HG02588 (cell line): ENCODE measurements at regions not wholly inside any gene's neighbourhood (a gene's known extent, or its start where the extent isn't known, plus 50 kb on each side); places are given as distances from the start of the nearest gene placed in this dataset.
"Not testable (repeated sequence)": the region's sequence is repeated elsewhere in the genome, so short reads cannot be mapped to it uniquely, and the experiment has no call there.

Experiments
- ATAC-seq: cut with Tn5 transposase; IDR thresholded peaks from one replicate; pipeline ENCODE4 v1.9.1; 2021; ENCODE audit warnings: mild to moderate bottlenecking, moderate library complexity; ENCODE audit not compliant: unreplicated experiment

- no peak for ATAC-seq
Measured at GRCh38 chr10:84571146-84571545, 242.8 kb downstream of the CCSER2 start.

DNA sequence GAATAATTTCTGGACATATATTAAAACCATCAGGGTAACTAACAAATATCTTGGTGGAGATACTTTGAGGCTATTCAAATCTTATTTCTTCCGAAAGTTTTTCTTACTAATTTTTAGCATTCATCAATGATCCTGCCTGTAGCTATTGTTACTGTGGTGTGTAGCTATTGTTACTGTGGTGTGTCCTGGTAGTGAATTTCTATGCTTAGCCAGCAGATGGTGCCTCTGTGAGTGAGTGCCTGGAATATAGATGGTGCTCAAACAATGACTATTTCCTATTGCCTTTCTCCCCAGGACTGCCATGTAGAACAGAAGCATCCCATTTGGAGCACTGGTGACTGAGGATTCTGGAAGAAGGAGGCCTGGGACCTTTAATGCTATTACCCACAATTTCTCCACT, 245.7 kb downstream of the CCSER2 start:
- ATAC-seq = no peak

- no peak for ATAC-seq
Measured at GRCh38 chr10:84581976-84582375, 253.6 kb downstream of the CCSER2 start.

DNA sequence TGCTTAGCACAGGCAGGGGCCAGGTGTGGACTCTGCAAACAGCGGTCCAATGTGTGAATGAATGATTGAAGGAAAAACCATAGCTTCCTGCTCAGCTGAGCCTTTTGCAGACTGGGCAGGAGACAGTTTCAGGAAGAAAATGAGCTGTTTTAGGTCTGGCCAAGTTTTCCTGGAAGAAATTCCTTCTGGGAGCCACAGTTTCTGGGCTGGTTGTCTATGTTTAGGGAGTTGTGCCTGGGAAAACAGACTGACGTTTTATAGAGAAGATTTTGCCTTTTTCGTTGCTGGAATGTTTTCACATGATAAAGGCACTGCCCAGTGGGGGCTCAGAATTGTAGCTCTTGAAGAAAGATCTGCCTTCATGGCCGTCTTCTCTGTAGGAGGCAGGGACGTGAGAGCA, 255.1 kb downstream of the CCSER2 start:
- ATAC-seq = no peak

DNA sequence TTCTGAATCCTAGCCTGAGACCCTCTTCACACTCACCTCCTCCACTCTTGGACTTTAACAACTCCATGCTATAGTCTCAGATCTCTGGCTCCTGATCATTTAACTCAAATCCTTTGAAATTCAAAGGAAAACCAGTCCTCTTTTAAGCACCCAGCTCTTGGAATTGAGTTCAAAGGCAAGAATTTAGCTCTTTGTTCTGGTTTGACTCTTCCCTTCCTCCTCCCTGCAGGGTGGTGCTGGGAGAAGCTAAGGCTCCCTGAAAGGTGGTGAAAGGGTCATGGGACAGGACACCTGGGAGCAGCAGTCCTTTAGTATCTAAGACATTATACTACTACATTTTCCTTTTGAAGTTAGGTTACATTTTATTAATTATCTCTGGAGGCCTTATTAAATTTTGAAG, 259.4 kb downstream of the CCSER2 start:
- ATAC-seq = no peak

- no peak for ATAC-seq
Measured at GRCh38 chr10:84588426-84588825, 260.0 kb downstream of the CCSER2 start.

- no peak for ATAC-seq
Measured at GRCh38 chr10:84588971-84589370, 260.6 kb downstream of the CCSER2 start.

DNA sequence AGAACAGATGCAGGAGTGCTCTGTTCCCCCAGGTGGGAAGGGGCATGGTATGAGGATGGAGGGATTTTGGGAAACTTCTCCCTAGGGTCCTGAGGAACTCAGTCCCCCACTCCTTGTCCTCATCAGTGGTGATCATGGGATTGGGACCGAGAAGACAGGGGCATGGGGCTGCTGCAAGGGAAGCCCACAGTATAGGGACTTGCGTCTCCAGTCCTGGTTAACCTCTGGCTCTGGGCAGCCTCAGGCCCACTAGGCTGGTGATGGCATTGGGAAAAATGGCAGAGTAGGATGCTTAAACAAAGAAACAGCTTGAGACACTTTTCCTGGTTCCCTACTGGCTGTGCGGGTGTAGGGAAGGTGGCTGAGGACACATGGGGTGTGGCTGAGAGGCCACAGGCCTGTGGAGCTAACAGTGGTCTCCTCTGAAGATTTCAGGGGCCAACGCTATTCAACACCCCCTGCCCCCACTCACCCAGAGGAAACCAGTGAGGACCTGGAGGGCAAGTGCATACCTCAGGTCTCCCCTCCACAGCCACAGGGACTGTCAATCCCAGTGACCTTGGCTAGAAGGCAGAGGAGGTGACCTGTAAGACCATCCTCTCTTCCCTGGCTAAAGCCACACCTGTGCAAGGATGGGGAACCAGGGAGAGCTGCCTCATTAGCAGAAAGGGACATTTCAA, 261.3 kb downstream of the CCSER2 start:
- ATAC-seq = no peak

GRCh38 chr10:84590327-84591193, 262.2 kb downstream of the CCSER2 start:
- ATAC-seq = no peak

DNA sequence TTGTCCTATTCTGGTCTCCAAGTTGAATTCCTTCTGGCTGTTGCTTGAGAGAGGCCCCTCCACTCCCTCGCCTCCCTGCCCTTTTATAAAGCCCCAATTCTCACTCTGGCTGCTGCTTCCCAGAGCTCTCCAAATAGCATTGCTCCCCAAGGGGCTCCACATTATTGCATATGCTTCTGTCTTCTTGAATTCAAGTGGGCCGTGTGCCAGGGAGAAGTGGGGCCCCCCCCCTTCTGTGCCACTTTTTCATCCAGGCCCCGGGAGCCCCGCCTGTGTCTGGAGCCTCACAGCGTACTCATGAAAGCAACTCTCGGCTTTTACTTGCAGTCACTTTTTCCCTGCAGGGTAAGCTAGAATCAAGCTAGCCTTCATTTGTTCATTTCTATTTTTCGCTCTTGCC, 265.1 kb downstream of the CCSER2 start:
- ATAC-seq = no peak

GRCh38 chr10:84596585-84596984, 268.2 kb downstream of the CCSER2 start:
- no peak for ATAC-seq

DNA sequence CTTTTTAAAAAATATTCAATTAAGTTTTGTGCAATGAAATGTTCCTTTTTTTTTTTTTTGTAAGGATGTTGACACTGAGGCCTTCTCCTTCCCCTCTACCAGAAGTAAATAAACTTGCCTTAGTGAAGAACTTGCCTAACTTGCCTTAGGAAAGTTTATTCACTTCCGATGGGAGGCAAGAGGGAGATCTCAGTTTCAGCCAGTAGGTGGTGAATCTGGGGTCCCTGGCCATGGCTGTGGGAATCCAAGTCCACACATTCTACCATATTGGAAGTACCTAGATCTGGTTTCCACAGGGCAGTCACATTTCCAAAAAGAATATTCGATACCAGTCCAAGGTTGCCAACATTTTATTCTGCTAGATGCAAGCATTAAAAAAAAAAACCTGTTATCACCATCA, 270.9 kb downstream of the CCSER2 start:
- ATAC-seq = no peak

- no peak for ATAC-seq
Measured at GRCh38 chr10:84600947-84601346, 272.6 kb downstream of the CCSER2 start.

DNA sequence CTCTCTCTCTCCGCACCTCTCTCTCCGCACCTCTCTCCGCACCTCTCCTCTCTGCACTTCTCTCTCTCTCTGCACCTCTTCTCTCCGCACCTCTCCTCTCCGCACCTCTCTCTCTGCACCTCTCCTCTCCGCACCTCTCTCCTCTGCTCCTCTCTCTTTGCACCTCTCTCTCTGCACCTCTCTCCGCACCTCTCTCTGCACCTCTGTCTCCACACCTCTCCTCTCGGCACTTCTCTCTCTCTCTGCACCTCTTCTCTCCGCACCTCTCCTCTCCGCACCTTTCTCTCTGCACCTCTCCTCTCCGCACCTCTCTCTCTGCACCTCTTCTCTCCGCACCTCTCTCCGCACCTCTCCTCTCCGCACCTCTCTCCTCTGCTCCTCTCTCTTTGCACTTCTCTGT, 274.2 kb downstream of the CCSER2 start:
- not testable (repeated sequence) for ATAC-seq

- ATAC-seq = no peak
Measured at GRCh38 chr10:84603971-84604370, 275.6 kb downstream of the CCSER2 start.

DNA sequence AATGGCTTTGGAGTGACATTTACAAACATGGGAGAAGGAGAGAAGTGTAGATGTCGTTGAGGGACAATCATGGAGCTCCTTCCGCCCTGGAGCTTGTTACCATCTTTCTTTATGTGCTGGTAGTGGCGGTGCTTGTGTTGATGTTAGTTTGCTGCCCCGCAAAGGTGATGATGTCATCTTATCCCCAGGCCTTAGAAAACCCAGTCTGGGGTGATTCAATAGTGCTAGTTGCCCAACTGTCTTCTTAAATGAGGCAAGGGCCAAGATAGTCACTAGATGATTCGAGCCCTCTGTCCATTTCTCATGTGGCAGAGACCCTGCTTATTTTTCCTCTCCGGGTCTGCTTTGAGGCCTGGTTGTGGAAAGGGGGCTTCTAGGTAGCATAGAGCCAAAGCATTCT, 277.4 kb downstream of the CCSER2 start:
- ATAC-seq = no peak

- ATAC-seq = no peak
Measured at GRCh38 chr10:84606428-84606827, 278.0 kb downstream of the CCSER2 start.

GRCh38 chr10:84607044-84607443, 278.7 kb downstream of the CCSER2 start:
- ATAC-seq = peak; percentile 47

- ATAC-seq = peak; percentile 42
Measured at GRCh38 chr10:84607523-84607922, 279.1 kb downstream of the CCSER2 start.

DNA sequence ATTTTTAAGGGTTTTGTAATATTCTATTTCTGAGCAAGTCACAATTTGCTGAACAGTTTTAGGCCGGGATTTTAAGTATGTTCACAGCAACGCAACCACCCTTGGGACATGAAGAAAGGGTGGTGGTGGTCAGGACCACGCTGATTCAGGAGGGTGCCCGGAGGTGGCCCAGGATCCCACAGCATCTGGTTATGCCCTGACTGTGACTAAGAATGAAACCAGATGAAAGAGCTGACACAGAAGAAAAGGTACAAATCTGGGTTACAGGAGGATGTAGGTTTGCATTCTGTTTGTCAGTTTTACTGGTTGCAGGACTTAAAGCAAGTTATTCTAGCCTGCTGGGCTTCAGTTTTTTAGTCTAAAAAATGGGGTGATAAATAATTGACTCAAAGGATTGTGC, 279.7 kb downstream of the CCSER2 start:
- ATAC-seq = peak; percentile 65

GRCh38 chr10:84613336-84614021, 285.1 kb downstream of the CCSER2 start:
- ATAC-seq = peak; percentile 71
